Epithelial cell of esophagus (primary cell): ENCODE measurements at regions not wholly inside any gene's neighbourhood (a gene's known extent, or its start where the extent isn't known, plus 50 kb on each side); places are given as distances from the start of the nearest gene placed in this dataset.
"Not testable (repeated sequence)": the region's sequence is repeated elsewhere in the genome, so short reads cannot be mapped to it uniquely, and the experiment has no call there.

Source experiments
- DNase-seq: peaks from one replicate; pipeline ENCODE4 v3.0.0; 2010; ENCODE audit warnings: low read depth
- H3K4me3 ChIP-seq: 2 replicates; pipeline ENCODE4 v1.5.1; 2011; ENCODE audit warnings: mild to moderate bottlenecking, low read length, control low read depth
- CTCF ChIP-seq: IDR thresholded peaks from 2 replicates; pipeline ENCODE4 v1.5.1; 2011; ENCODE audit warnings: low read depth, mild to moderate bottlenecking, low read length, control low read depth, inconsistent platforms; ENCODE audit not compliant: insufficient read depth; ENCODE audit errors: missing control alignments

- no peak for DNase-seq
- no peak overlapping the region for H3K4me3 ChIP-seq
- TF ChIP-seq CTCF: no peak
Measured at GRCh38 chr7:81842361-81842760, 72.5 kb upstream of the HGF start.

- no peak for TF ChIP-seq CTCF
- no peak overlapping the region for H3K4me3 ChIP-seq
- DNase-seq: no peak
Measured at GRCh38 chr7:81839708-81840369, 70.0 kb upstream of the HGF start.

GRCh38 chr7:81833401-81833800 is 63.6 kb upstream of the HGF start:
- DNase-seq: no peak
- H3K4me3 ChIP-seq: no peak overlapping the region
- no peak for TF ChIP-seq CTCF

- TF ChIP-seq CTCF: no peak
- H3K4me3 ChIP-seq: no peak overlapping the region
- DNase-seq: no peak
Measured at GRCh38 chr7:81831883-81832282, 62.0 kb upstream of the HGF start.

- peak; percentile 17 for DNase-seq
- not testable (repeated sequence) for H3K4me3 ChIP-seq
Measured at GRCh38 chr7:81829511-81829910, 59.7 kb upstream of the HGF start.

GRCh38 chr7:81822811-81823210 is 53.0 kb upstream of the HGF start:
- H3K4me3 ChIP-seq: no peak overlapping the region
- no peak for TF ChIP-seq CTCF
- DNase-seq: no peak

- no peak for DNase-seq
- no peak overlapping the region for H3K4me3 ChIP-seq
- TF ChIP-seq CTCF: no peak
Measured at GRCh38 chr7:81819861-81820260, 50.0 kb upstream of the HGF start.
